ENCODE measurements at regions not wholly inside any gene's neighbourhood (a gene's known extent, or its start where the extent isn't known, plus 50 kb on each side); places are given as distances from the start of the nearest gene placed in this dataset.

- no peak overlapping the region for H3K27ac ChIP-seq (ENCODE audit: low read depth, low read length)
- H3K9me3 ChIP-seq (ENCODE audit: insufficient read depth, low read length), result no peaks in the 10 kb centered on the region
- no peak overlapping the region for H3K9ac ChIP-seq (ENCODE audit: low read length)
- no peaks in the 10 kb centered on the region for H3K79me2 ChIP-seq (ENCODE audit: insufficient read depth, low read length)
- no peaks in the 10 kb centered on the region for H3K36me3 ChIP-seq (ENCODE audit: low read length)
- no peaks in the 10 kb centered on the region for H3K27me3 ChIP-seq (ENCODE audit: low read length)
- H3F3A ChIP-seq (ENCODE audit: insufficient read depth), result no peaks in the 10 kb centered on the region
- H3K4me3 ChIP-seq (ENCODE audit: insufficient read depth, low read length, poor library complexity, severe bottlenecking), result no peak overlapping the region
- H3K4me2 ChIP-seq (ENCODE audit: low read depth, low read length, poor library complexity, severe bottlenecking), result no peak overlapping the region
- H4K20me1 ChIP-seq (ENCODE audit: low read depth, low read length), result no peaks in the 10 kb centered on the region
- TF ChIP-seq CTCF (IDR thresholded peaks at IDR 0.05; ENCODE audit: insufficient read depth, low read length, poor library complexity, severe bottlenecking), result no peak
- no peak for TF ChIP-seq EZH2phosphoT487 (conservative IDR thresholded peaks at IDR 0.05; ENCODE audit: low read length)
- H3K9me2 ChIP-seq (replicated peaks; ENCODE audit: insufficient read depth, low read length), result no peaks in the 10 kb centered on the region
- H2AFZ ChIP-seq (ENCODE audit: low read depth, low read length, severe bottlenecking), result no peak overlapping the region
Observed at GRCh38 chr7:19928247-19928646, 154.8 kb upstream of the TMEM196 start.

DNA sequence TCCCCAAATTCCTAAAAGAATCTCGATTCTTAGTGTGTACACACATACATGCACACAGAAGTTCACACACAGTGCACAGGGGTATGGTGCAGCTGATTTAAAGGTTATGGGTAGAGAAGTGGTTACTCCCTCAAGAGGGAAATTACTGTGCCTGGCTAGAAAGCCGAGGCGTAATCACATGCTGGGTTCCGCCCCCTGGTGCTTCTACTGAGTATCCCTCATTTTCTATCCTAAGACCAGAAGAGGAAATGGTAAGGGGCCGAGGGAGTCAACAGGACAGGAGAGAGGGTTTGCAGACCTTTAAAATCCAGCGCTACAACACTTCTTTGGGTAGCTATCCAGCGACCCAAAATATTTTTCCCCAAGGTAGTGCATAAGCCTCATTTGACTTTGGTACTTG is 147.3 kb upstream of the TMEM196 start:
- H3K27me3 ChIP-seq (ENCODE audit: low read length), result no peaks in the 10 kb centered on the region
- TF ChIP-seq CTCF (IDR thresholded peaks at IDR 0.05; ENCODE audit: insufficient read depth, low read length, poor library complexity, severe bottlenecking) (no peak), EZH2phosphoT487 (conservative IDR thresholded peaks at IDR 0.05; ENCODE audit: low read length) (no peak)

GRCh38 chr7:19920166-19920565 is 146.7 kb upstream of the TMEM196 start:
- no peaks in the 10 kb centered on the region for H3K9me2 ChIP-seq (replicated peaks; ENCODE audit: insufficient read depth, low read length)
- no peaks in the 10 kb centered on the region for H4K20me1 ChIP-seq (ENCODE audit: low read depth, low read length)
- no peak overlapping the region for H3K4me2 ChIP-seq (ENCODE audit: low read depth, low read length, poor library complexity, severe bottlenecking)
- no peaks in the 10 kb centered on the region for H3K9me3 ChIP-seq (ENCODE audit: insufficient read depth, low read length)
- no peak overlapping the region for H3K9ac ChIP-seq (ENCODE audit: low read length)
- no peaks in the 10 kb centered on the region for H3K79me2 ChIP-seq (ENCODE audit: insufficient read depth, low read length)
- H3K4me3 ChIP-seq (ENCODE audit: insufficient read depth, low read length, poor library complexity, severe bottlenecking), result no peak overlapping the region
- no peak overlapping the region for H2AFZ ChIP-seq (ENCODE audit: low read depth, low read length, severe bottlenecking)
- no peaks in the 10 kb centered on the region for H3F3A ChIP-seq (ENCODE audit: insufficient read depth)
- H3K36me3 ChIP-seq (ENCODE audit: low read length), result no peaks in the 10 kb centered on the region
- no peak overlapping the region for H3K27ac ChIP-seq (ENCODE audit: low read depth, low read length)
- H3K27me3 ChIP-seq (ENCODE audit: low read length), result no peaks in the 10 kb centered on the region
- TF ChIP-seq EZH2phosphoT487 (conservative IDR thresholded peaks at IDR 0.05; ENCODE audit: low read length) (no peak), CTCF (IDR thresholded peaks at IDR 0.05; ENCODE audit: insufficient read depth, low read length, poor library complexity, severe bottlenecking) (no peak)

More for the DNA sequence above, 147.3 kb upstream of the TMEM196 start:
- H3K4me2 ChIP-seq (ENCODE audit: low read depth, low read length, poor library complexity, severe bottlenecking), result no peak overlapping the region
- no peak overlapping the region for H3K9ac ChIP-seq (ENCODE audit: low read length)
- no peaks in the 10 kb centered on the region for H4K20me1 ChIP-seq (ENCODE audit: low read depth, low read length)
- no peak overlapping the region for H3K27ac ChIP-seq (ENCODE audit: low read depth, low read length)
- no peaks in the 10 kb centered on the region for H3K9me3 ChIP-seq (ENCODE audit: insufficient read depth, low read length)
- H2AFZ ChIP-seq (ENCODE audit: low read depth, low read length, severe bottlenecking), result no peak overlapping the region
- H3K79me2 ChIP-seq (ENCODE audit: insufficient read depth, low read length), result no peaks in the 10 kb centered on the region
- H3K4me3 ChIP-seq (ENCODE audit: insufficient read depth, low read length, poor library complexity, severe bottlenecking), result no peak overlapping the region
- no peaks in the 10 kb centered on the region for H3K36me3 ChIP-seq (ENCODE audit: low read length)
- H3K9me2 ChIP-seq (replicated peaks; ENCODE audit: insufficient read depth, low read length), result no peaks in the 10 kb centered on the region
- H3F3A ChIP-seq (ENCODE audit: insufficient read depth), result no peaks in the 10 kb centered on the region

Data from SU-DHL-6 (cell line).